ENCODE measurements at regions not wholly inside any gene's neighbourhood (a gene's known extent, or its start where the extent isn't known, plus 50 kb on each side); places are given as distances from the start of the nearest gene placed in this dataset.

DNA sequence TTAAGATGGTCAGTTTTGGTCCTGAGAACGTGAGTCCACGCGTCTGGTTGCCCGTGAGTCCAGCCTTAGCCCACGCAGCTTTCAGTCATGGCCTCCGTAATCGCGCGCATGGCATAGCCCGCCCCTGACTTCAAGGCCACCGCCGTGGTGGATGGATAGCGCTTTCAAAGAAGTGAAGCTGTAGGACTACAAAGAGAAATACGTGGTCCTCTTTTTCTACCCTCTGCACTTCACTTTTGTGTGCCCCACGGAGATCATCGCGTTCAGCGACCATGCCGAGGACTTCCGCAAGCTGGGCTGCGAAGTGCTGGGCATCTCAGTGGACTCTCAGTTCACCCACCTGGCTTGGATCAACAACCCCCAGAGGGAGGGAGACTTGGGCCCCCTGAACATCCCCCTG, 142.0 kb upstream of the MCHR2 start:
- no peak for DNase-seq (ENCODE audit: low read depth)

DNA sequence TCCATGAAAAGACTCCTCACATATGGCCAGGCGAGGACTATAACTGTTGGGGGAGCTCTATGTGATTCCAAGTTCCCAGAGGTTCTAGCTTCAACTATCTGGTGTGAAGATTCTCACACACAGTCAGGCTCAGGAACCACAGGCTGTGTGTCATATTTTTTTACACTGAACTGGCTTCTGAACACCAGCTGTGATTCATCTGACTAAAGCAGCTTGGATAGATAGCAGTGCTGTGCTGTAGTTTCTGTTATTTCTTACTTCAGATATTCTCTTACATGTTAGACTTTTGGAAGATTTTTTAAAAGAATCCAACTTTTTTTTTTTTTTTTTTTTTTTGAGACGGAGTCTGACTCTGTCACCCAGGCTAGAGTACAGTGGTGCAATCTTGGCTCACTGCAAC, 140.7 kb upstream of the MCHR2 start:
- DNase-seq (ENCODE audit: low read depth), result peak; percentile 43

DNA sequence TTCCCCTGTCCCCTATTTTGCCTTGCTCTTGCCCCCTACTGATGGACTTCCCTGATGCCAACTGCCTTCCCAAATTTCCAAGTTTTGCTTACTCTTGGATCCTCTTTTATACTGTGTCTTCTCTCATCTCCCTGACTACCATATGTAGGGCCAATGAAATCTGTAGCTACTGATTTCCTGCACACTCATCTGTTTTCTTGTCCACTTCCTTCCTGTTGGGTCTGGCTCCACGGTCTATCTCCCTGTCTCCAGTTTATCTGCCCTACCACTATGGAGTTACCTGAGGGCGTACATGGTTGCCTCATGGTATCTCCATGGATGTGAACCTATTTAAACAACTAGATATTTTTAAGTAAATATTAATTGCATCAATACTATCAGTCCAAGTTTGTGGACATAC, 140.3 kb upstream of the MCHR2 start:
- DNase-seq (ENCODE audit: low read depth), result no peak

DNA sequence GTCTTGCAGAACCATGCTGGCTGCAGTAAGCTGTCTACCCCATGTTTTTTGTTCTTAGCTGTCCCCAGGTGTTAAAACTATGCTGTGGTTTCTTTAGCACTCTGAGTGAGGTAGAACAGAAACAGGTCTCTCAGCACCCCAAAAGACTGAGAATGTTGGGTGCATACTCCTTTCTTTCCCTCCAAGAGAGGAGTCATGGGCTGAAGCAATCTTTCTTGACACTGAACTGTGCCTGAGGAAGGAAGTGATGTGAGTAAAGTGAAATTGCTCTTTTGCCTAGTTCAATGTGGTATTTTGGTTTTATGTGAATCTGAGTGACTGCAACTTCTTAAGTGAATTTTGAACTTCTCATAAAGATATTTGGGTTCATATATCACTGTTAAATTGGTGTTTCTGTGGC, 138.0 kb upstream of the MCHR2 start:
- no peak for DNase-seq (ENCODE audit: low read depth)

DNA sequence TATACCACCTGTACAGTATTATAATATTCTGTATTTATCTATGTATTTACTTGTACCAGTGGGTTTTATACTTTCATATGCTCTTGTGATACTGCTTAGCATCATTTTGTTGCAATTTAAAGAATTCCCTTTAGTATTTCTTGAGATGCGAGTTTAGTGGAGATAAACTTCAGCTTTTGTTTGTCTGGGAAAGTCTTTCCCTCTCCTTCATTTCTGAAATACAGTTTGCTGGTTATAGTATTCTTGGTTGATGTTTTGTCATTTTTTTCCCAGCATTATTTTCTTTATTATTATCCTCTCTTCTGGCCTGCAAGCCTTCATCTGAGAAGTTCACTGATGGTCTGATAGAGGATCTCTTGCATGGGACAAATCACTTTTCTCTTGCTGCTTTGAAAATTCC, 136.6 kb upstream of the MCHR2 start:
- DNase-seq (ENCODE audit: low read depth), result no peak

DNA sequence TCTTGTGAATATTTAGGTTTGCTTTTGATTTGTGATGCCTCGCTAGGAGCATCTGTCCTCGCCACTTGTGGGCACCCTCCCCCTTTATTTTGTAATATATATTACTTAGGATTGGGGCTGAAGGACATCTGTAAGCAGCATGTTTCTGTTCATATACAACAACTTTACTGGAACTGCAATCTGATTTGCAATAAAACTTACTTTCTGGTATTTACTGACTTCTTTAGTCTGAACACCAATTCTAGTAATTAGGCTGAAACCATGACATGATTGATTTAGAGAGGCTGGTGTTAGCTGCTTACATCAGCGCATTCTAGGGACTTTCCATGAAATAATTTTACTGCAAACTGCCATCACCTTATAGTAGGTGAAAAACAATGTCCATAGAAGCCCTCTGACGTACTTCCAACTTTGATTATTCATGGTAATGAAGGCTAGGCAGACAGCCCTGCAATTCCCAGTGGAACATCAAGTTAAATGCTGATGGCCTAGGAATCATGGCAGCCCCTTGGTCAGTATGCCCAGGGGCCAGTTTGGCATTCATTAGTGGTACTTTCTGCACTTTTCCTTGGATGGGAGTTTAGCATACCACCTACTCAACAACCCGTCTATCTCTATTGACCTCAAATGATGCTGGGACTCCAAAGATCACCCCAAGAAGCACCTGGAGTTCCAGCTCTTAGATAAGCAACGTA, 132.9 kb upstream of the MCHR2 start:
- no peak for DNase-seq (ENCODE audit: low read depth)

DNA sequence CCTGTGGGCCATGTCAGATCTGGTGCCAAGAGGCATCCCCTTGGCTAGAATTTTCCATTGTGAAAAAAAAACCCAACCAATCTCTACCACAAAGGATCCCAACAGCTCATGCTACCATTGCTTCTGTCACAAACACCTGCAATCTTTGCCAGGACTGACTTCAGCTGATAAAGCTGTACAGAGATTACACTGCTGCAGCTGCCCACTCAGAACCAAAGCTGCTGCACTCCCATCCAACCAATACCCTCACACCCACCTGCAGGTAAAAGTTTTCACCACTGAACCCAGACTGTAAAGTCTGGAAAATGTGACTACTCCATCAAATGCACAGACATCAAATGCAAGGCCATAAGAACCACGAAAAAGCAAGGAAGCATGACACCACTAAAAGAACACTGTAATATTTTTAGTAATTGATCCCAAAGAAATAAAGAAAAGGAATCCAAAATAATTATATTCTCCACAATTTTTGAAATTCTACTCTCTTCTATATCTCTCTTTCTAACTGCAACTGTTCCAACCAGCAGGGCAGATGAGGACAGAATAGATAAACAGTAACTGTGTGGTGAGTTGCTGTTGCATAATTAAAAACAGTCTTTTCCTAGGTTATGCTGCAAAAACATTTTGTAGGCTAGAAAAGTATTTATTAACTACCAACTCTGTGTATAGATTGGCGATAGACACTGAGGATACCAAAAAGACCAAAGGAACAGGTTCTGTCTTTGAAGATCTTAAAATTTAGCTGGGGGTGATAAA, 128.0 kb upstream of the MCHR2 start:
- no peak for DNase-seq (ENCODE audit: low read depth)

DNA sequence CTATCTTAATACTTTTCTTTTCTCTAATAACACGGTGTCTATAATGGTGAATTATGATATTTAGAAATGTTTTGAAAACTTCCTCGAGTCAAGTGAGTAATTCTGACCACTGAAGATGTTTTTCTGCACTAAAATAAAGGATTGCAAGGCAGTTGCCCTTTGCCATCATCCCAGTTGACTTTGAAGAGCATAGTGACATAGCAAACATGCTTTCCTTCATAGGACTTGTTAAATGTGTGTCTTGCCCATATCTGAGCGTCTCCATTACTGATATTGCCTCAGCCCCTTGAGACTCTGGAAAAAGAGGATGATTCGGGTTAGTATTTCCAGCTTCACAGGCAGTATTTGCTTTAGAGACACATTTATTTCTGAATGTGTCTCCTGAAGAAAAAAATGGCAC, 125.2 kb upstream of the MCHR2 start:
- DNase-seq (ENCODE audit: low read depth), result no peak

DNA sequence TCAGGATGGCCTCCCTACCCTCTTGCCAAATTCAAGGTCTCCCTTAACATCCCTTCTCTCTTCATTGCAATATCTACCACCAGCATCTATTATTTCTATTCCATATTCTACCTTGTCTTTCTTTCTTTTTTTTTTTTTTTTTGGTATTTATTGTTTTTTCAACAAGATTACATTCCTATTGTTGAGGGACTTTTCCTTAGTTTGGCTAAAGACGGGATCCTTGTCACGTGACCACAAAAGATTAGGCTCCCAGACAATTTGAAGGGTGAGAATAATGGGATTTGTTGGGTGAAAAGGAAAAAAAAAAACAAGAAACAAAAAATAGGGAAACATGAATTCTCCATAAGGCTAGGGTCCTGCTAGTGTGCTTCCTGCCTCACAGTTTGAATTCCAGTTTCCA, 124.3 kb upstream of the MCHR2 start:
- DNase-seq (ENCODE audit: low read depth), result no peak

DNA sequence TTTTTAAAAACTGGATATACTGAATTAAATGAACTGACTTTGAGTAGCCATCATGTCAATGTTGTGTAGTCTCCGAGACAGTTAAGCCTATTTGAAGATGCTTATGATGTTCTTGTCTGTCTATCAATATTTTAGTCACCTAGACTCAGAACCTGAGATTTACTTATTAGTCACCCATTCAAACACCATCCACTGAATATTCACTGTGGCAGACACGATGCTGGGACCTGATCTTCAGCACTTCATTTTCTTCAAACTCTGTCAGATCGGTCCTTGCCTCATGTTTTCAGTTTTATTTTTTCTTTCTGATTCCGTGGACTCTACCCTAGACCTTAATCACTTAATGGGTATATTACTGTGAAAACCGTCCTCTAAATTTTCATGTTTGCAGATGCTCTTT, 123.7 kb upstream of the MCHR2 start:
- no peak for DNase-seq (ENCODE audit: low read depth)

DNA sequence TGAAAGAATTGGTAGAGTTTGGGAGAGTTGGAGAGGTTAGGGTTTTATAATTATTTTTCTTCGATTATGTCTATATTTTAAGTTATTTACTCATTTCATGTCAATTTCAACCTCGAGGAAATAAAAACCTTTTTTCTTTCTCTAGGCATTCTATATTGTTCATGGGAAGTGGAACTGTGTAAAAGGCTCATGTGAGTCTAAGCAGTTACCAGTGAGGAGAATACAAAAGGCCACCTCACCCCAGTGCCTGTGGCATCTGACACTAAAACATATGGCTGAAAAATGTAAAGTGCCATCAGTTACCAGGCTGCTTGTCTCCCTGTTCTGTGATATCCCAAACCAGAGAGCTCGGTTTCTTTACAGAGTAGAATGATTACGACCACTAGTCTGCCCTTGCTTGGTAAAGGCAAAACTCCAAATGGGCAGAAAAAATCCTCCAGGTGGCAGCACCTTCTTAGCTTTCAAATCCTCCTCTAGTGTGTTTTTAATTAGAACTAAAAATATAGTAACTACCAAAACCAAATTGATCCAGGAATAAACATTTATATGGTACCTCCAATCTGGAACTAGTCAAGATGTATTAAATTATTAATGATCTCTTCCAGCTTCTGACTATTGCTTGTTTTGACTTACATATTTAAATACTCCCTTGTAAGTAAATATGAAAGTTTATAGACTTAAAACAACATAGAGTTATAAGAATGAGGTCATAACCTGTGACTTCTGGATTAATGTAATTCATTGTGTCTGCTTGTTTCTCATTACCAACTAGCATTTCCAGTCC, 122.6 kb upstream of the MCHR2 start:
- peak; percentile 49 for DNase-seq (ENCODE audit: low read depth)

DNA sequence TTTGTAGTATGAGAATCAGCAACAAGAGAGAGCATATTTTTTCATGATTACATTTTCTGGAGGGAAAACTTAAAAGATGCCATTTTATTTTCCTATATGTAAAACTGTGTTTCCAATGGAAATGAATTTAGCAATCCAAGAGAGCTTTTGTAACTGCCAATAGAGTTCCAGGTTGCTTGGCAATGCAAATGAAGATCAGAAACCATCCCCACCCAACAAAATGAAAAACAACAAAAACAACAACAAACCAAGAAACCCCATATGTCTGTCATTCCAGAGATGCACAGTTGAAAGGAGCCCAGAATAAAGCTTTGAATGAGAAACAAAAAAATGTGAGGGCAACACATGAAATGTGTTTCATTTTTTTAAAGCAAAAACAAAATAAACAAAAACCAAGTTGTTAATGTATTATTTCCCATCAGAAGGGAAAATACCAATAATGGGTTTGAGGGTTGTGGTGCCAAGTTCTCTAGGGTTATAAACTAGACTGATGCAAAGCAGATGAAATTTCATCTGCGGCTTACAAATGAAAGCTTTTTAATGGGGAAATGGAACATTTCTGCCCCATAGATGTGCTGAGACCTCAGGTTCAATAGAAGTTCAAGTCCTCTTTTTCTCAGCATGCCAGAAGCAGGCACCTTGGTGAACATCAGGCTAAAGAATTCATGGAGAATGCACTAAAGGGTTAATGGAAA, 121.5 kb upstream of the MCHR2 start:
- no peak for DNase-seq (ENCODE audit: low read depth)

DNA sequence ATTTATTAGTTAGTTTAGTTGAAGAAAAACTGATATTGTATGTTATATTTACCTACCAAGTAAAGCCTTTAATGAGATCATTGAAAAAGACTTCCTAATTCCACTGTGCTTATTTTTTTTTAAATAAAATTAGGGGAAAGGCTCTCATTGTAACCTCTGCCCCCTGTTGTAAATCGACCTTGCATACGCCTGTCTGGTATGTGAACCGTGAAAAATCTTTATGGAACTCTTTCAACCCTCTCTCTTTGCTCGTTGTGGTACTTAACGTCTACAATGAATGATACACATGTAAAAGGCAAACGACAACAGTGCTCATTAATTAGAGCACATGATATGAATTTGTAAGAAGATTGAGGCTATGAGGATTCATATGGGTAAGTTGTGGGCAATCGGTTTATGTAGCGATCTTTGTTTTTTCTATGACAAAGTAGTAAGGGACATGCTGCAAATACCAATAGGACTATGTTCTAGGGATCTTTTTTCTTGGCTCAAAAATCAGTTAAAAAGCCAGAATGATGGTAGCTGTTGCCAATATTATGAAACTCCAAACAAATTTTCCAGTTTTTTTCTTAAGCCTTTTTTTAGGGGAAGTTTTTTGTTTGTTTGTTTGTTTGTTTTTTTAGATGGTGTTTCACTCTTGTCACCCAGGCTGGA, 119.0 kb upstream of the MCHR2 start:
- DNase-seq (ENCODE audit: low read depth), result no peak

DNA sequence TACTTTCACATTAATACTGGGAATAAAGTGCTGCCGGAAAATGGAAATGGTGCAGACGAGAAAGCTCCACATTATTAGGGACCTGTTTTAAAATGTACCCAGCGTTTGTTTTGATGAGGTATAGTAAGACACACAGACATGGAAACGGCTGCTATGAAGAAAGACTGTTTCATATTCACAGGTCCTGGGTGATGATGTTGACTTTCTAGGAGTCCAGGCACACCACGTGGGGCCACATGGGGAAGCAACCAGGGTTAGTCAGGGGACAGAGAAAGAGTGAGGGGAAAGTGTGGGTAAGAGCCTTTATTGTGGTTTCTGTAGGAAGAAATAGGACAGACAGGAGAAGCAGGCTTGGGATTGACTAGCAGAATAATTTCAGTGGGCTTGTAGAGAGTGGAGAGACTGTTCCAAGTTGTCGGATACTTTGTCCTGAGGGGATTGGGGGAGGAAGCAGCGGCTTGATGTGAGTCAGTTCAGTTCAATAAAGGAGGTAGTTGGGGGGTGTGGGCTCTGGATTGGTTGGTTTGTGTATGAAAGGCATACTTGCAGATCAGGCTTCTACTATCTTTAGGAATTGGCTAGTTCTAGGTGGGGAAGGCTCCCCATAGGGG, 112.0 kb upstream of the MCHR2 start:
- DNase-seq (ENCODE audit: low read depth), result no peak

DNA sequence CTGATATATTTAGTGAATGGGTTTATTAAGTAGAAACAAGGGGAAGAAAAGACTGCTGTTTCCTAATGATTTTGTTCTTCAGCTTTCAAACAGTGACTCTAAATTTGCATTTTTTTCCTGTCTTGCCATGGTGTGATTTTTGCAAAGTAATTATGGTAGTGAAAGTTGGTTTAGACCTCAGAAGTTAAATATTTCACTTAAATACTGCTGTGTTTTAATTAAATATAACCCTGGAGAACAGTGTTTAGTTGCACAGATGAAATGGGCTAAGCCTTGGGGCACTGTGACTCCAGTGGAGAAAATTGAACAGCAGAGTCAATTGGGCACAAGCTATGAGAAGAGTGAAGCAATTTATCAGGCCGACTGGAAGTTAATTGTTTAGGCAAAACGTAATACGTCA, 111.1 kb upstream of the MCHR2 start:
- DNase-seq (ENCODE audit: low read depth), result no peak

DNA sequence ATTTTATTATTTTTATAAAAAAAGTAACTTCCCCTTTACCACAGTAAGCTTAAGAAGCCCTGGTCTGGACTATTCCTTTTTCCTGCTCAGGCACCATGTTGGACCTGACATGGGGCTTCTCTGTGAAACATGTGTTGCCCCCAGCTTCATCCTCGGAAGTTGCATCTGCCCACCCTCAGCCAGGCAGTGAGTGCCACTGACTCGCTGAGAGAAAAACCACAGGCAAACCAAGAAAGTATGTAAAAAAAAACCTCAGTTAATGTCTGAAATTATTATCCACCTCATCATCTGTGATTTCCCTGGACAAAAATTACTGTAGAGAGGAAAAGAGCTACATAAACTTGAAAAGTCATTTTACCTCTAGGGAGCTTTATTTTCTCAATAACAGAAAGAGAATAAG, 109.9 kb upstream of the MCHR2 start:
- DNase-seq (ENCODE audit: low read depth), result no peak

DNA sequence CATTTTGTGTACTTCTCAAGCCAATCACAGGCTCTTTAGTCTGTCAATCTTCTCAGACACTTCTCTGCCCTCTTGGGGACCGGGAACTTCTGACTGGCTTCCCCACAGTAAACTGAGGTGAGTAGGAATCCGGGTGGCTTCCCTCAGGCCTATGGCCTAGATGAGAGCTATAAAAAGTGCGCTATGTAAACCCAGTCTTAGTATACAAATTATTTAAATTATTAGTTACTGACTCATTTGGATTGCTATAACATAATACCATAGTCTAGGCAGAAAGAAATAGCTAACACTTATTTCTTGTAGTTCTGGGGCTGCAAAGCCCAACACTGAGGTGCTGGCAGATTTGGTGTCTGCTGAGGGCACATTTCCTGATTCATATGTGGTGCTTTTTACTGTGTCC, 109.2 kb upstream of the MCHR2 start:
- DNase-seq (ENCODE audit: low read depth), result no peak

DNA sequence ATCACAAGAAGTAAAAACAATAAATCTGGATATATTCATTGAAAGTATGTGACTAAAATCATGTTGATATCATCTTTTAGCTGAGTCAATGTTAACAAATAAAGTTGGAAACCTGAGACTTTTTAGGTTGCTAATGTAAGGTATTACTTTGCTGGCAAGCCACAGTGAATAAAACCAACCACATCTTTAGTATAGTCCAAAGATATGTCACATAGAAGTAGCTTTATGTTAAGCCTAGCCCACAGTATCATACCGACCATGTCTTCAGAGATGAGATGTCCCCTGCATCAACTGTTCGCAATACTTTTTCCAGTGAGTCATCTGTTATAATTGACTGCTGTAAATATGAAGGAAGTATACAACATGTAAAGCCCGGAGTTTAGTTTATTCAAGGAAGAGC, 107.6 kb upstream of the MCHR2 start:
- DNase-seq (ENCODE audit: low read depth), result no peak

DNA sequence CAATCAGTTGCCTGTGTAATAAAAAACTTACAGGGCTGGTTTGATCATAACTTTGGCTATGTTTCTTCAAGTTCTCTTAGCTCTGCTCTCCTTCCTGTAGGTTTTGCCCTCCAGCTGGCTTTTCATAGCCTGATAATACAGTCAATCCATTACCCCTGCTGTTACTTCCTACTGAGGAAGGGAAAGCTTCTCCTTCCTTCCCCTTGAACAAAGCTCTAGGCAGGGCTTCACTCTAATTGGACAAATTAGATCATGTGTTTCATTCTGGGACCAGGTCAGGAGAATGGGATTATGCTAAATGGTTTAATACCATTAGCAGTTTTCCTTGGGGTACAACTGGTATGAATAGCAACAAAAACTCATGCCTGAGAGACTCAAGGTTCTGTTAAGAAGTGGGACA, 106.8 kb upstream of the MCHR2 start:
- no peak for DNase-seq (ENCODE audit: low read depth)

DNA sequence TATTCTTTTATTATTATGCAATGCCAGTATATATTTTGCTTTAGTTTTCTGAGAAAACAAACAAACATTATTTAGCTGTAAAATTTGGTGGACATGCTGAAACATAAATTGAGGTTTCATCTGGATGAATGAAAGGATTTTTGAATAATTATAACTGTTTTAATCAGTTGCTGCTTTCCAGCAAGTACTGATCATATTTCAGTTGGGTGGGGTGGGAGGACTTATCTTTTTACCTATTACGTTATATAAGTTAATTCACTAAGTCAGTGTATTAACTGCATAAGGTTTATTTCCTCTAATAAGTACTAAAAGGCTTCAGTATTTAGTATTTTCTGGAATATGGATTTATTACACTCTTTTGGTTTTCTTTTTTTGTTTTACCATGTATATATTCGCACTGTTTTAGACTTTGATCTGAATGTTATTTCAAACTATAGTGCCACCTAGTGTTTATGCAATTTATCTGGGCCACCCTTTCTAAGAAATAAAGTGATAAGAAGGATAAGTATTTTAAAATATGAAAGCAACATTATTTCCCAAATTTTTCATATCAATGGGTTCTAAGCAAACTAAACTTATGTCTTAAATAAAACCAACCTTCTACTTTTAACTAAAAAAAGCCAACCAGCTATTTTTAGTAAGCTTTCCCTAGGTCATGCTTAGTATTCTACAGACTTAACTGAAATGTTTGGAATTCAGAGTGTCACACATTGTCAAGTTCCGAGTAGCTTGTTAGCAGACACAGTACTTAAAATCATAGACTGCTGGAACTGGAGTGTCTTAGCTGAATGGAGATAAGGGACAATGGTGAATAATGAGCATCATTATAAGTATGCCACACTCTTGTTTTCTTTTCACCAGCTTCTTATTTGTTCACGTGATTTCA, 105.4 kb upstream of the MCHR2 start:
- DNase-seq (ENCODE audit: low read depth), result no peak

DNA sequence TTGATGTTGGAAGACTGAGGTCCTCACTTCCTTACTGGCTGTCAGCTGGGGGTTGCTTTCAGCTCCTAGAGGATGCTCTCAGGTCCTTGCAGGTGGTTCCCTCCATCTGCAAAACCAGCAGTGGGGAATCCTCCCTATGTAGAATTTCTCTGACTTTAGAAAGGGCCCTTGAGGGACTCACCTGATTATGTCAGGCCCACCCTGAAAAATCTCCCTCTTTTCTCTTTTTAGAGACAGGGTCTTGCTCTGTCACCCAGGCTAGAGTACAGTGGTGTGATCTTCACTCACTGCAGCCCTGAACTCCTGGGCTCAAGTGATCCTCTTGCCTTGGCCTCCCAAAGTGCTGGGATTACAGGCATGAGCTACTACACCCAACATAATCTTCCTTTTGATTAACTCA, 102.9 kb upstream of the MCHR2 start:
- no peak for DNase-seq (ENCODE audit: low read depth)
